ENCODE measurements at regions not wholly inside any gene's neighbourhood (a gene's known extent, or its start where the extent isn't known, plus 50 kb on each side); places are given as distances from the start of the nearest gene placed in this dataset.

DNA sequence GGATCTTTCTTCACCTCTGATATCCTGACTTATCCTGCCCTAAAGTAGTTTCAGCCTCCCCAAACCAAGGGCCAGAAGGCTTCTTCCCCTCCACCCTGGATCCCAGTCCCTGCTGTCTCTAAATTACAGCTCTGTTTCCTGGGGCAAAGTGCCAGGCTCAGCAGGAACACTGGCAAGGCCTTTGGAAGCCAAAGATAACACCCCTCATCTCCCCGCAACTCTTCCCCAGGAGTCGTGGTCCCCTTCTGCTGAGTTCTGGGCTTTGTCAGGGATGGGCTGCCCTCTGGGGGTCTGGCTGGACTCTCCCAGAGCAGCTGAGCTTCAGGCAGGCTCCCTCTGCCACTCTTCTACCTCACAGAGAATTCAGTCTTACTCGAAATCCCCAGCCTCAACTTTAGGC is 53.8 kb upstream of the AMPD3 start:
- TF ChIP-seq CTCF (conservative IDR thresholded peaks at IDR 0.05) = no peak
- no peak overlapping the region for H3K27ac ChIP-seq

GRCh38 chr11:10401696-10402392 is 53.2 kb upstream of the AMPD3 start:
- H3K27ac ChIP-seq = no peak overlapping the region
- TF ChIP-seq CTCF (conservative IDR thresholded peaks at IDR 0.05) = no peak

Data from VCaP (cell line).